VCaP (cell line): ENCODE measurements at regions not wholly inside any gene's neighbourhood (a gene's known extent, or its start where the extent isn't known, plus 50 kb on each side); places are given as distances from the start of the nearest gene placed in this dataset.

Experiments
- H3K27ac ChIP-seq: fragments of 450-650 bp; 2 replicates; pipeline ENCODE4 v1.5.1; 2017
- TF ChIP-seq, protein P1 (sequence below): fragments of 450-650 bp; conservative IDR thresholded peaks from 2 replicates; pipeline ENCODE4 v1.5.1; 2017; ENCODE audit warnings: mild to moderate bottlenecking, moderate library complexity

DNA sequence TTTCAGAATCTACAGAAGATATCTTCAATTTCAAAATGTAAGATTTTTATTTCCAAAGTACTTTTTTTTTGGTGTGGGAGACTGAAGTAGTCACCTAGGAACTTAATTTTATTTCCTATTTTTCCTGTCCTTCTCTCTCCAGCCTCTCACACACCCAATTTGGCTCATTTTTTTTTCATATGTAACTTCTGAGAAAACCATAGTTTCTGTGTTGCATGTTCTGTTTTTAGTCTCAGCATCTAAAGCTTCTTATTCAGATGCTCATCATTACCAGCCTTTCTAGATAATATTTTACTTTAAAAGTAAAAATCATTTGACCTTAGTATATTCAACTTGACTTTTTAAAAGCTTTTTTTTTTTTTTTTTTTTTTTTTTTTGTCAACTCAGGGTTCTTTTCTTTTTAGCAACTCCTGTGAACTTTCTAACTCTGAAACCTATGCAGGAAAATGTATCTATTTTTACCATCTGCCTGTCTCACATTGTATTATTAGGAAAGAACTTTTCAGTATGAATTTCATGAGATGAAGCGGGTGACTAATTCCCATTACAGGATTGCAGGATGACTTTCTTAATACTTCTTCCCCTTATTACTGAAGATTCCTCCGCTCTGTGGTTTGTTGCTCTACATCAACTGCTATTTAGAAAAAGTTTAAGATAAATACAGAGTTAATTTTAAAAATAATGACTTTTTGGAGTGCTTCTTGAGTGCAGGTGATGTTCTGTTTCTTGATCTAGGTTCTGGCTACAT, 73.6 kb upstream of the LSM8 start:
- no peak overlapping the region for H3K27ac ChIP-seq
- TF ChIP-seq, protein P1, sequence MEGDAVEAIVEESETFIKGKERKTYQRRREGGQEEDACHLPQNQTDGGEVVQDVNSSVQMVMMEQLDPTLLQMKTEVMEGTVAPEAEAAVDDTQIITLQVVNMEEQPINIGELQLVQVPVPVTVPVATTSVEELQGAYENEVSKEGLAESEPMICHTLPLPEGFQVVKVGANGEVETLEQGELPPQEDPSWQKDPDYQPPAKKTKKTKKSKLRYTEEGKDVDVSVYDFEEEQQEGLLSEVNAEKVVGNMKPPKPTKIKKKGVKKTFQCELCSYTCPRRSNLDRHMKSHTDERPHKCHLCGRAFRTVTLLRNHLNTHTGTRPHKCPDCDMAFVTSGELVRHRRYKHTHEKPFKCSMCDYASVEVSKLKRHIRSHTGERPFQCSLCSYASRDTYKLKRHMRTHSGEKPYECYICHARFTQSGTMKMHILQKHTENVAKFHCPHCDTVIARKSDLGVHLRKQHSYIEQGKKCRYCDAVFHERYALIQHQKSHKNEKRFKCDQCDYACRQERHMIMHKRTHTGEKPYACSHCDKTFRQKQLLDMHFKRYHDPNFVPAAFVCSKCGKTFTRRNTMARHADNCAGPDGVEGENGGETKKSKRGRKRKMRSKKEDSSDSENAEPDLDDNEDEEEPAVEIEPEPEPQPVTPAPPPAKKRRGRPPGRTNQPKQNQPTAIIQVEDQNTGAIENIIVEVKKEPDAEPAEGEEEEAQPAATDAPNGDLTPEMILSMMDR, result no peak

DNA sequence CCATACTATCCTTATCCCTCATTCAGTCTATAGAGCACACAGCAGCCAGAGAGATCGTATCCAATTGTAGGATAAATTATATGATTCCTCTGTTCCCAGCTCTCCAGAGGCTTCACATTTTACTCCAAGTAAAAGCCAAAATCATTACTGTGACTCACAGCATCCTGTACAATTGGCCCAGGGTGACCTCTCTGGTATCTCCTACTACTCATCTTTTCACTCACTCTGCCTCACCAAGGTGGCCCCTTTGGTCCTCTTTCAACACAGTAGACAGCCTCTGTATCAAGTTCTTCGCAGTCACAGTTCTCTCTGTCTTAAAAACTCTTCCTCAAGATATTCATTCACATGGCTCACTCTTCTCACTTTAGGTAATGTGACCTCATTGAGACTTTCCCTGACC, 72.6 kb upstream of the LSM8 start:
- TF ChIP-seq, protein P1, result no peak
- no peak overlapping the region for H3K27ac ChIP-seq

DNA sequence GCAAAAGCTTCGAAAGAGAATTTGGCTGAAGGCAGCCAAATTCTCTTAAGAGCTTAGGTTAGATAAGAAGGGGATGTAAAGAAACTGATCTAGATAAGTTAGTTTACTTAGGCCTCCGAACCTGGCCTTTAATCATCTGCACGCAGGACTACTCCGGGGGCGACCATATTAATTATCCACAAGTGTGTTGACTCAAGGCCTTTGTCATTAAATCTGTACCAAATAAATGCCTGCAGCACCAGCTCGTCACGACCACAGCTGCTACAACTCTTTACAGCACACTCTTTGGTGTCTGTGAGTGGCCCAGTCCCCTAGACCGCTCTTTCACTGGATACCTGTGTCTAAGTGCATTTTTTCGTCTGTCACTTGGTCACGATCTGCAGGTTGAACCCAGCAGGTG, 69.8 kb upstream of the LSM8 start:
- no peak overlapping the region for H3K27ac ChIP-seq
- TF ChIP-seq, protein P1, result no peak

DNA sequence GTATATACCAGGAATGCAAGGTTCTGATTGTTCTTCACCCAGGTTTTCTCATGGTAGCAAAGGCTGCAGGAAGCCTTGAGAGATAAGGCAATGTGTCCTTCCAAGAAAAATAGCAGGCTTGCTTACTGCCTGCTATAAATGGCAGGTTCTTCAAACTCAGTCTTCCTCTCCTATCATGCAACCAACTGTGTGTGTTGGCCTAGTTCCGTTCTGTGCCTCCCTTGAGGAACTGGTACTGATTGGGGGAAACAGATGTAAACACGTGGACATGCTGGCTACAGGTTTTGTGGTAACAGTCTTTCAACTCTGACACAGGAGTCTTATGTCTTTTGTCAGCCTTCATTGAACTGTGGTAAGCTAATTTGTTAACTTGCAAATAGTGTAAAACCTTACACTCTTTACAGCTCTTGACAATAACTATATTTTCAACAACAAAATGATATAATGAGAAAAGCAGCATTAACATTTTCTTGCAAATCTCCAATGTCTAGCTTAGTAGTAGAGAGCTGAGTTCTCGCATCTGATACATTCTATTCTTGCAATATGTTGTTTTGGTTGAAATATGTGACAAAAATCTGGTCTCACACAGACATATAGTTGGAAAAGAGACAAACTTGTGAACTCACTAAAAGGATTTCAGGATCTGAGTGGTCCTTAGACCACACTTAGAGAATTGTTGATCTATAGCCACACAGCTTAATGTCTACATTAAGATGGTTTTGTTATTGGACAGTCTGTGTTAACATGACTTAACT, 54.7 kb upstream of the LSM8 start:
- TF ChIP-seq, protein P1, result no peak
- no peak overlapping the region for H3K27ac ChIP-seq

DNA sequence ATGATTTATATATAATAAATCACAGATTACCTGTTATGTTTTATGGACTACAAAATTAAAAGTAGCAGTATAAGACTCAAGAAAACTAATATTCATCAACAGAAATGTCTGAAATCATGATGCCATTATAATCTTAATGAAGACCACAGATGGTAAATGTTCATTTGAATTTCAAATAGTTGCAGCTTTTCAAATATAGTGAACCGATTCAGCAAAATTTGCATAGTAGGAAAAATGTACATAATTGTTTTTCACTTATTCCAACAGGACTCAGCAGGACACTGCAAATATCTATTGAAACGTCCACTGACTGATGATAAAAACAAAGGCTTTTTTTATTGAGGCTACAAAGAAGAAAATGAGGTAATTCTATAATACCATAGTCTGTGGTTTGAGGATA, 51.2 kb upstream of the LSM8 start:
- TF ChIP-seq, protein P1, result no peak
- no peak overlapping the region for H3K27ac ChIP-seq
